ENCODE measurements at regions not wholly inside any gene's neighbourhood (a gene's known extent, or its start where the extent isn't known, plus 50 kb on each side); places are given as distances from the start of the nearest gene placed in this dataset. TPM values are rescaled to one million over a fixed set of nuclear protein-coding genes. Genes with fewer than 3 reads are reported as not detected.
"Not testable (repeated sequence)": the region's sequence is repeated elsewhere in the genome, so short reads cannot be mapped to it uniquely, and the experiment has no call there.

GRCh38 chr17:20944014-20944865 lies 98.6 kb downstream of the USP22 start:
- H3K4me3 ChIP-seq (ENCODE audit: low read depth, low read length): no peak overlapping the region
- no peaks in the 10 kb centered on the region for H3K27me3 ChIP-seq (ENCODE audit: control insufficient read depth, insufficient read depth, low read length)
- H3K9me3 ChIP-seq (ENCODE audit: control insufficient read depth, insufficient read depth, low read length): no peaks in the 10 kb centered on the region
- no peaks in the 10 kb centered on the region for H3K4me1 ChIP-seq (ENCODE audit: control insufficient read depth, insufficient read depth, low read length)
- WGBS (ENCODE audit: insufficient coverage): 43% methylated on average over 5 of the region's 12 CpGs
- peak in 1 of 6 donors; percentile 21 for DNase-seq (ENCODE audit: low read depth in 4 of 6, low spot score in 6 of 6)
- H3K36me3 ChIP-seq (ENCODE audit: control insufficient read depth, insufficient read depth, low read length): no peaks in the 10 kb centered on the region
- H3K27ac ChIP-seq (ENCODE audit: low read depth, low read length): no peak overlapping the region

- H3K36me3 ChIP-seq (ENCODE audit: control insufficient read depth, insufficient read depth, low read length); H3K27ac ChIP-seq (ENCODE audit: low read depth, low read length); DNase-seq (ENCODE audit: low read depth in 4 of 6, low spot score in 6 of 6); H3K9me3 ChIP-seq (ENCODE audit: control insufficient read depth, insufficient read depth, low read length); H3K4me1 ChIP-seq (ENCODE audit: control insufficient read depth, insufficient read depth, low read length); H3K27me3 ChIP-seq (ENCODE audit: control insufficient read depth, insufficient read depth, low read length); H3K4me3 ChIP-seq (ENCODE audit: low read depth, low read length): not testable (repeated sequence)
- WGBS (ENCODE audit: insufficient coverage): no CpG with 5 or more reads among the region's 5 CpGs
Measured at GRCh38 chr17:20947708-20948107, 95.1 kb downstream of the USP22 start.

DNA sequence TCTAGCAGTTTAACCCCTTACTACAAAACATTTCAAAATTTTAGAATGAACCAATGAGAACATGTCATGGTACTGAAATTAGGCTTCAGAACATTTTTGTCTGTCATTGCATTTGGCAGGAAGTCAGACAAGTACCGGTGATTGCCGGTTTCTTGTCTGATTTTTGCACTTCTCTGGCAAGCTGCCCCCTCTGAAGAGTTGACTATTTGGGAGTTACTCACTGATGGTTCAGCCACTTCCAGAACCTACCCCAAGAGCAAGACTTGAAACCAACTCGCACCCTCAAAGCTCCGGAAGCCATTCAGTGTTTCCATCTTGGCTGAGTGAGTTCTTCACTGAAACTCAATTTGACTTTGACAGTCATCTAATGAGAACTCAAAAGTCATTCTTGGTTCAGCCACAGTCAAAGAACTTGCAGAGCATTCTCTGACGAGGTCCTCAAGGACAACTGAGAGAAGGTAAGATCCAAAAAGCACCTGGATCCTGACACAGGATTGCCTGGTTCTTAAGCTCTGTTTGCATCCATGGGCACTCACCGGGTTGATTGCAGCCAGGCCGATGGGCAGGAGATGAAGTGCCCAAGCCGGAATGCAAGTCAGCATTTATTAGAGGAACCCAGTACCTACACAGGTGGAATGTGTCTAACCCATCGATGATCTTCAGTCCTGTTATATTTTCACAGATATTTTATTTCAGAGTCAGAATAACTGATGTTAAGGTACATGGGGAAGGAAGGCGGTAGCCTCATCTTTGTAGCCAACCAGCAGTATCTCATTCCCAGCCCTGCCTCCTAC lies 93.6 kb downstream of the USP22 start:
- WGBS (ENCODE audit: insufficient coverage): 88% methylated on average over 8 of the region's 10 CpGs
- Histone ChIP-seq H3K4me1 (ENCODE audit: control insufficient read depth, insufficient read depth, low read length) (no peaks in the 10 kb centered on the region), H3K27me3 (ENCODE audit: control insufficient read depth, insufficient read depth, low read length) (no peaks in the 10 kb centered on the region), H3K9me3 (ENCODE audit: control insufficient read depth, insufficient read depth, low read length) (no peaks in the 10 kb centered on the region), H3K4me3 (ENCODE audit: low read depth, low read length) (no peak overlapping the region), H3K36me3 (ENCODE audit: control insufficient read depth, insufficient read depth, low read length) (no peaks in the 10 kb centered on the region), H3K27ac (ENCODE audit: low read depth, low read length) (no peak overlapping the region)
- no peak for DNase-seq (ENCODE audit: low read depth in 4 of 6, low spot score in 6 of 6)

Small RNA genes lying in the stretch of these regions (small RNA-seq; reads per million reads assigned to genes)
- gene AC087499.6 (ENCODE audit: low replicate concordance): not detected
- not detected for gene RNU6-1178P (ENCODE audit: low replicate concordance)
